ENCODE measurements at regions not wholly inside any gene's neighbourhood (a gene's known extent, or its start where the extent isn't known, plus 50 kb on each side); places are given as distances from the start of the nearest gene placed in this dataset.

DNA sequence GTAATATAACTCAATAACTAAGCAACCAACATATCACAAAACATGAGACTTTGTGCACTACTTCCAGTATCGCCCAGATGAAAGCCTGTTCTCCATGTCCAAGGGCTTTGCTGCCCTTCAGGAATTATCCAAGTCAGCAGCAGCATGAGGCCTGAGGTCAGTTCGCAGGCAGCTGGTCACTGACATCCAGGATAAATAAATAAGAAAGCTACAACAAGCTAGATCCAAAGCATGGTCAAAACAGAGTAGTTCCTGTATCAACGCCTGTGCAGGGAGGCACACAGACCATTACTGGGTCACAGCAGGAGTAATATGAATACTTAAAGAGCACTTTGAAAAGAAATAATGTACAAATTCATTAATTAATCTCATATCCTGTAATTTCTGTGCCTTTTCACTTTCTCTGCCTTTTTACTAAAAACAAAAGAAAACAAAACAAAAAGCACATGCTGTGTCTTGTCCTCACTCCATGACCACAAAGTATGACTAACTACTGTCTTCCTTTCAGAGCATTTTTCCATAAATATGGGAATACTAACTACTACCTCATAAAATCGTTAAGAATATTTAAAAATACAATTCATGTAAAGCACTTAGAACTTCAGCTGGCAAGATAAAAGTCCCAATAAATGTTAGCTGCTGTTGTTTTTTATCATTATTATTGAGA is 374.9 kb upstream of the IRAK1BP1 start:
- Histone ChIP-seq H3K4me1 (no peaks in the 10 kb centered on the region), H3K27me3 (ENCODE audit: low read depth) (no peaks in the 10 kb centered on the region), H3K9me3 (replicated peaks) (no peaks in the 10 kb centered on the region), H3K27ac (replicated peaks) (no peak overlapping the region), H3K36me3 (no peaks in the 10 kb centered on the region), H3K4me3 (no peak overlapping the region)
- intact Hi-C loops (cut with micrococcal nuclease), result no loop called here
- TF ChIP-seq, protein P1, sequence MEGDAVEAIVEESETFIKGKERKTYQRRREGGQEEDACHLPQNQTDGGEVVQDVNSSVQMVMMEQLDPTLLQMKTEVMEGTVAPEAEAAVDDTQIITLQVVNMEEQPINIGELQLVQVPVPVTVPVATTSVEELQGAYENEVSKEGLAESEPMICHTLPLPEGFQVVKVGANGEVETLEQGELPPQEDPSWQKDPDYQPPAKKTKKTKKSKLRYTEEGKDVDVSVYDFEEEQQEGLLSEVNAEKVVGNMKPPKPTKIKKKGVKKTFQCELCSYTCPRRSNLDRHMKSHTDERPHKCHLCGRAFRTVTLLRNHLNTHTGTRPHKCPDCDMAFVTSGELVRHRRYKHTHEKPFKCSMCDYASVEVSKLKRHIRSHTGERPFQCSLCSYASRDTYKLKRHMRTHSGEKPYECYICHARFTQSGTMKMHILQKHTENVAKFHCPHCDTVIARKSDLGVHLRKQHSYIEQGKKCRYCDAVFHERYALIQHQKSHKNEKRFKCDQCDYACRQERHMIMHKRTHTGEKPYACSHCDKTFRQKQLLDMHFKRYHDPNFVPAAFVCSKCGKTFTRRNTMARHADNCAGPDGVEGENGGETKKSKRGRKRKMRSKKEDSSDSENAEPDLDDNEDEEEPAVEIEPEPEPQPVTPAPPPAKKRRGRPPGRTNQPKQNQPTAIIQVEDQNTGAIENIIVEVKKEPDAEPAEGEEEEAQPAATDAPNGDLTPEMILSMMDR (IDR thresholded peaks at IDR 0.05; ENCODE audit: borderline replicate concordance), result no peak
- no peak for DNase-seq

- Histone ChIP-seq H3K9me3 (replicated peaks) (no peaks in the 10 kb centered on the region), H3K27ac (replicated peaks) (no peak overlapping the region), H3K27me3 (ENCODE audit: low read depth) (no peaks in the 10 kb centered on the region), H3K4me1 (no peaks in the 10 kb centered on the region), H3K4me3 (no peak overlapping the region), H3K36me3 (no peaks in the 10 kb centered on the region)
- intact Hi-C loops (cut with micrococcal nuclease), result no loop called here
- TF ChIP-seq, protein P1 (IDR thresholded peaks at IDR 0.05; ENCODE audit: borderline replicate concordance), result no peak
- no peak for DNase-seq
Measured at GRCh38 chr6:78500299-78501089, 366.9 kb upstream of the IRAK1BP1 start.

GRCh38 chr6:78502386-78502887 is 364.9 kb upstream of the IRAK1BP1 start:
- DNase-seq, result no peak
- Histone ChIP-seq H3K9me3 (replicated peaks) (peaks cover 6% of the 10 kb centered on the region), H3K27ac (replicated peaks) (no peak overlapping the region), H3K4me3 (no peak overlapping the region), H3K4me1 (no peaks in the 10 kb centered on the region), H3K36me3 (no peaks in the 10 kb centered on the region), H3K27me3 (ENCODE audit: low read depth) (no peaks in the 10 kb centered on the region)
- TF ChIP-seq, protein P1 (IDR thresholded peaks at IDR 0.05; ENCODE audit: borderline replicate concordance), result no peak
- intact Hi-C loops (cut with micrococcal nuclease), result no loop called here

DNA sequence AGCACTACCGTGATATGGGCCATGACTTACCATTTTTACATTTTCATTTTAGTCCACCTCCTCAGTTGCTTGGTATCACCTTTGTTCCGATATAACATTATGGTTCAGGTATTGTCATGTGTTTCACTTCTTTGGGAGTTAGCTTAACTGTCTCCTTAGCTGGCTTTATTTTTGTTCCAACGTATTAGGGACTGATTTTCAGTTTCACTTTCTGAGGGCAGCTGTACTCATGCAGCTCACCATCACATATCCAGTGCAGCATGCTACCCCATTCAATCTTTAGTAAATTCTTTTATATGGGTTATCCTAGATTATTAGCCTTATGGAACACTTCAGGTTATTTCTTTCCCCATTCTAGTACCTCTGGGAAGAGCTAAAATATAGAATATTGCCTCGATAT is 362.2 kb upstream of the IRAK1BP1 start:
- Histone ChIP-seq H3K27me3 (ENCODE audit: low read depth) (no peaks in the 10 kb centered on the region), H3K4me1 (no peaks in the 10 kb centered on the region), H3K9me3 (replicated peaks) (peaks cover 13% of the 10 kb centered on the region), H3K4me3 (no peak overlapping the region), H3K27ac (replicated peaks) (no peak overlapping the region), H3K36me3 (no peaks in the 10 kb centered on the region)
- no peak for DNase-seq
- TF ChIP-seq, protein P1 (IDR thresholded peaks at IDR 0.05; ENCODE audit: borderline replicate concordance), result no peak
- intact Hi-C loops (cut with micrococcal nuclease), result no loop called here

DNA sequence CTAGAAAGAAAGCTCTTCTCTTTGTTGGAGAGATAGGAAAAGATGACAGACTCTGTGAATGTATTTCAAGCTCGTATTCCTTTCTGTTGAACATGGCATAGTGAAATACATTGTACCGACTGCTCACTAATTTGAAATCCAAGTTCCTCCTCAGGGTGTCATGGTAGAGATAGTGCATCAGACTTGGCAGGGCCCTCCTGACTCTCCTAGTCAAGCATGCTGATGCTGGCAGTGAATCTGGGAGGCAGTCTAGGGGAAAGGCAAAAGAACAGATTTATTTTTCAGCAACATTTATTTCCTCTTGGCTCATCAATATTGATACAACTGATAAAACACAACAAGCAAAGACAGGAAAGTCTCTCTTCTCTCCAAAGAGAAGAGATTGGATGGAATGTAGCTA is 356.3 kb upstream of the IRAK1BP1 start:
- Histone ChIP-seq H3K9me3 (replicated peaks) (peaks cover 13% of the 10 kb centered on the region), H3K4me1 (no peaks in the 10 kb centered on the region), H3K27me3 (ENCODE audit: low read depth) (no peaks in the 10 kb centered on the region), H3K4me3 (no peak overlapping the region), H3K36me3 (no peaks in the 10 kb centered on the region), H3K27ac (replicated peaks) (no peak overlapping the region)
- intact Hi-C loops (cut with micrococcal nuclease), result no loop called here
- no peak for DNase-seq
- TF ChIP-seq, protein P1 (IDR thresholded peaks at IDR 0.05; ENCODE audit: borderline replicate concordance), result no peak

Measured in left ventricle myocardium inferior (tissue), 1 donor.